ENCODE measurements at regions not wholly inside any gene's neighbourhood (a gene's known extent, or its start where the extent isn't known, plus 50 kb on each side); places are given as distances from the start of the nearest gene placed in this dataset.
A peak's percentile ranks its signal among the peaks of the same experiment; 100 is the strongest.

- H3K4me3 ChIP-seq (replicated peaks; ENCODE audit: low read depth, low read length): no peak overlapping the region
- no peak for DNase-seq (ENCODE audit: extremely low read depth, insufficient read length)
- no peak for TF ChIP-seq CTCF (IDR thresholded peaks at IDR 0.05; ENCODE audit: insufficient read depth, low read length, poor library complexity, severe bottlenecking)
Observed at GRCh38 chr13:80036845-80037504, 304.0 kb downstream of the SPRY2 start.

GRCh38 chr13:80035096-80035495 lies 305.8 kb downstream of the SPRY2 start:
- no peaks in the 10 kb centered on the region for H3K36me3 ChIP-seq (ENCODE audit: control insufficient read depth, insufficient read depth, low read length)
- no peak overlapping the region for H3K4me3 ChIP-seq (replicated peaks; ENCODE audit: low read depth, low read length)
- TF ChIP-seq CTCF (IDR thresholded peaks at IDR 0.05; ENCODE audit: insufficient read depth, low read length, poor library complexity, severe bottlenecking): no peak
- H3K27me3 ChIP-seq (replicated peaks; ENCODE audit: control insufficient read depth, insufficient read depth, low read length): no peaks in the 10 kb centered on the region
- no peak for DNase-seq (ENCODE audit: extremely low read depth, insufficient read length)

More at GRCh38 chr13:80036845-80037504, 304.0 kb downstream of the SPRY2 start:
- Histone ChIP-seq H3K27me3 (replicated peaks; ENCODE audit: control insufficient read depth, insufficient read depth, low read length) (no peaks in the 10 kb centered on the region), H3K36me3 (ENCODE audit: control insufficient read depth, insufficient read depth, low read length) (no peaks in the 10 kb centered on the region)

- TF ChIP-seq CTCF (IDR thresholded peaks at IDR 0.05; ENCODE audit: insufficient read depth, low read length, poor library complexity, severe bottlenecking): no peak
- no peaks in the 10 kb centered on the region for H3K27me3 ChIP-seq (replicated peaks; ENCODE audit: control insufficient read depth, insufficient read depth, low read length)
- H3K4me3 ChIP-seq (replicated peaks; ENCODE audit: low read depth, low read length): no peak overlapping the region
- H3K36me3 ChIP-seq (ENCODE audit: control insufficient read depth, insufficient read depth, low read length): no peaks in the 10 kb centered on the region
- DNase-seq (ENCODE audit: extremely low read depth, insufficient read length): no peak
Observed at GRCh38 chr13:80033951-80034350, 307.0 kb downstream of the SPRY2 start.

GRCh38 chr13:80033286-80033685 lies 307.6 kb downstream of the SPRY2 start:
- Histone ChIP-seq H3K36me3 (ENCODE audit: control insufficient read depth, insufficient read depth, low read length) (no peaks in the 10 kb centered on the region), H3K27me3 (replicated peaks; ENCODE audit: control insufficient read depth, insufficient read depth, low read length) (no peaks in the 10 kb centered on the region), H3K4me3 (replicated peaks; ENCODE audit: low read depth, low read length) (no peak overlapping the region)
- no peak for TF ChIP-seq CTCF (IDR thresholded peaks at IDR 0.05; ENCODE audit: insufficient read depth, low read length, poor library complexity, severe bottlenecking)
- DNase-seq (ENCODE audit: extremely low read depth, insufficient read length): no peak

- H3K36me3 ChIP-seq (ENCODE audit: control insufficient read depth, insufficient read depth, low read length): no peaks in the 10 kb centered on the region
- TF ChIP-seq CTCF (IDR thresholded peaks at IDR 0.05; ENCODE audit: insufficient read depth, low read length, poor library complexity, severe bottlenecking): peak; percentile 8
- DNase-seq (ENCODE audit: extremely low read depth, insufficient read length): no peak
- no peak overlapping the region for H3K4me3 ChIP-seq (replicated peaks; ENCODE audit: low read depth, low read length)
- H3K27me3 ChIP-seq (replicated peaks; ENCODE audit: control insufficient read depth, insufficient read depth, low read length): no peaks in the 10 kb centered on the region
Observed at GRCh38 chr13:80030491-80030890, 310.4 kb downstream of the SPRY2 start.

GRCh38 chr13:80029170-80029569 lies 311.8 kb downstream of the SPRY2 start:
- no peaks in the 10 kb centered on the region for H3K27me3 ChIP-seq (replicated peaks; ENCODE audit: control insufficient read depth, insufficient read depth, low read length)
- no peaks in the 10 kb centered on the region for H3K36me3 ChIP-seq (ENCODE audit: control insufficient read depth, insufficient read depth, low read length)
- TF ChIP-seq CTCF (IDR thresholded peaks at IDR 0.05; ENCODE audit: insufficient read depth, low read length, poor library complexity, severe bottlenecking): no peak
- no peak for DNase-seq (ENCODE audit: extremely low read depth, insufficient read length)
- H3K4me3 ChIP-seq (replicated peaks; ENCODE audit: low read depth, low read length): no peak overlapping the region
